GM23338 (cell line): ENCODE measurements at regions not wholly inside any gene's neighbourhood (a gene's known extent, or its start where the extent isn't known, plus 50 kb on each side); places are given as distances from the start of the nearest gene placed in this dataset.

ENCODE experiments used
- ATAC-seq: fragments of 200-7000 bp; cut with Tn5 transposase; 3 replicates; pipeline ENCODE4 v1.9.1; 2020
- DNase-seq: peaks from one replicate; pipeline ENCODE4 v3.0.0-alpha.2; 2015; ENCODE audit warnings: low spot score
- H2AFZ ChIP-seq: fragments of 200-600 bp; sonication (generic); 2 replicates; pipeline ENCODE4 v1.8.0; 2016; ENCODE audit warnings: antibody characterized with exemption, mild to moderate bottlenecking, moderate library complexity
- H3F3A ChIP-seq: fragments of 200-600 bp; sonication (generic); replicated peaks from 2 replicates; pipeline ENCODE4 v1.8.0; 2017; ENCODE audit warnings: antibody characterized with exemption, mixed run types, low read depth
- H3K27ac ChIP-seq: fragments of 200-600 bp; sonication (generic); 2 replicates; pipeline ENCODE4 v1.6.1; 2016; ENCODE audit warnings: low read depth
- H3K27me3 ChIP-seq: fragments of 200-600 bp; sonication (generic); 2 replicates; pipeline ENCODE4 v1.8.0; 2016; ENCODE audit warnings: mild to moderate bottlenecking, mixed run types, moderate library complexity; ENCODE audit not compliant: insufficient read depth
- H3K36me3 ChIP-seq: fragments of 200-600 bp; sonication (generic); 2 replicates; pipeline ENCODE4 v1.8.0; 2016; ENCODE audit warnings: mild to moderate bottlenecking; ENCODE audit not compliant: insufficient read depth
- H3K4me1 ChIP-seq: fragments of 200-600 bp; sonication (generic); 2 replicates; pipeline ENCODE4 v1.8.0; 2016; ENCODE audit warnings: mild to moderate bottlenecking, moderate library complexity; ENCODE audit not compliant: insufficient read depth
- H3K4me2 ChIP-seq: fragments of 200-600 bp; sonication (generic); 2 replicates; pipeline ENCODE4 v1.7.1; 2017; ENCODE audit warnings: mixed run types
- H3K4me3 ChIP-seq: fragments of 200-600 bp; sonication (generic); 2 replicates; pipeline ENCODE4 v1.6.1; 2016; ENCODE audit warnings: mixed run types
- H3K79me2 ChIP-seq: fragments of 200-600 bp; sonication (generic); replicated peaks from 2 replicates; pipeline ENCODE4 v1.8.0; 2017; ENCODE audit warnings: mild to moderate bottlenecking; ENCODE audit not compliant: insufficient read depth
- H3K9me2 ChIP-seq: fragments of 200-600 bp; sonication (generic); 2 replicates; pipeline ENCODE4 v1.8.0; 2017; ENCODE audit not compliant: insufficient read depth
- H4K20me1 ChIP-seq: fragments of 200-600 bp; sonication (generic); replicated peaks from 2 replicates; pipeline ENCODE4 v1.8.0; 2017; ENCODE audit warnings: mild to moderate bottlenecking; ENCODE audit not compliant: insufficient read depth
- H3K27ac Mint-ChIP-seq: 2 replicates; pipeline ENCODE4 v1.8.0; 2020; ENCODE audit warnings: inconsistent platforms, mild to moderate bottlenecking, moderate library complexity, mixed read lengths
- H3K27me3 Mint-ChIP-seq: 3 replicates; pipeline ENCODE4 v1.8.0; 2022; ENCODE audit warnings: low read depth, mild to moderate bottlenecking, moderate library complexity, mixed read lengths, inconsistent platforms; ENCODE audit not compliant: insufficient read depth, poor library complexity
- H3K36me3 Mint-ChIP-seq: 3 replicates; pipeline ENCODE4 v1.8.0; 2021; ENCODE audit warnings: low read depth, mild to moderate bottlenecking, inconsistent platforms, moderate library complexity, mixed read lengths
- H3K4me1 Mint-ChIP-seq: 3 replicates; pipeline ENCODE4 v1.8.0; 2020; ENCODE audit warnings: mild to moderate bottlenecking, inconsistent platforms, mixed read lengths
- H3K4me3 Mint-ChIP-seq: 3 replicates; pipeline ENCODE4 v1.8.0; 2021; ENCODE audit warnings: moderate library complexity, mild to moderate bottlenecking, inconsistent platforms, mixed read lengths
- H3K9me3 Mint-ChIP-seq: 3 replicates; pipeline ENCODE4 v1.8.0; 2020; ENCODE audit warnings: moderate library complexity, mild to moderate bottlenecking, inconsistent platforms, mixed read lengths
- CREB1 ChIP-seq: fragments of 250-450 bp; sonication (Bioruptor Pico); IDR thresholded peaks from 2 replicates; pipeline ENCODE4 v1.5.0; 2020; ENCODE audit warnings: low read depth, mild to moderate bottlenecking, moderate library complexity
- ETS1 ChIP-seq: IDR thresholded peaks from 2 replicates; pipeline ENCODE4 v1.6.1; 2016; ENCODE audit warnings: antibody characterized with exemption
- EZH2 ChIP-seq: fragments of 200-600 bp; sonication (generic); IDR thresholded peaks from one replicate; pipeline ENCODE4 v1.8.0; 2017; ENCODE audit warnings: antibody characterized with exemption, mild to moderate bottlenecking, low read depth; ENCODE audit not compliant: unreplicated experiment
- EZH2phosphoT487 ChIP-seq: fragments of 200-600 bp; sonication (generic); IDR thresholded peaks from one replicate; pipeline ENCODE4 v1.8.1; 2018; ENCODE audit warnings: antibody characterized with exemption; ENCODE audit not compliant: unreplicated experiment
- JUNB ChIP-seq: IDR thresholded peaks from one replicate; pipeline ENCODE4 v1.6.1; 2016; ENCODE audit warnings: antibody characterized with exemption; ENCODE audit not compliant: unreplicated experiment
- NANOG ChIP-seq: IDR thresholded peaks from 2 replicates; pipeline ENCODE4 v1.6.1; 2016; ENCODE audit warnings: antibody characterized with exemption, borderline replicate concordance
- POLR2AphosphoS5 ChIP-seq: IDR thresholded peaks from 2 replicates; pipeline ENCODE4 v1.6.1; 2016; ENCODE audit warnings: antibody characterized with exemption, low read depth
- REST ChIP-seq: IDR thresholded peaks from one replicate; pipeline ENCODE4 v1.6.1; 2018; ENCODE audit warnings: antibody characterized with exemption; ENCODE audit not compliant: unreplicated experiment
- STAT1 ChIP-seq: IDR thresholded peaks from one replicate; pipeline ENCODE4 v1.6.1; 2016; ENCODE audit warnings: antibody characterized with exemption; ENCODE audit not compliant: unreplicated experiment
- ZNF114 ChIP-seq: fragments of 250-450 bp; sonication (Bioruptor Pico); IDR thresholded peaks from 2 replicates; pipeline ENCODE4 v1.5.0; 2020; ENCODE audit warnings: mild to moderate bottlenecking, moderate library complexity
- ZNF331 ChIP-seq: fragments of 250-450 bp; sonication (Bioruptor Pico); IDR thresholded peaks from 2 replicates; pipeline ENCODE4 v1.5.0; 2020; ENCODE audit warnings: low read depth, mild to moderate bottlenecking, moderate library complexity
- TF ChIP-seq, protein P1 (sequence below): fragments of 250-450 bp; sonication (Bioruptor Pico); IDR thresholded peaks from 2 replicates; pipeline ENCODE4 v1.5.0; 2020; ENCODE audit warnings: mild to moderate bottlenecking, moderate library complexity
- TF ChIP-seq, protein P2 (sequence below), 2 experiments: fragments of 200-600 bp in 1 of 2; sonication (generic) in 1 of 2; conservative IDR thresholded peaks; 2 replicates each; pipeline versions ENCODE4 v1.5.1 to v1.6.1; 2016 to 2017; ENCODE audit warnings: antibody characterized with exemption in 2 of 2, low read depth in 2 of 2, mild to moderate bottlenecking in 2 of 2, moderate library complexity in 1 of 2

DNA sequence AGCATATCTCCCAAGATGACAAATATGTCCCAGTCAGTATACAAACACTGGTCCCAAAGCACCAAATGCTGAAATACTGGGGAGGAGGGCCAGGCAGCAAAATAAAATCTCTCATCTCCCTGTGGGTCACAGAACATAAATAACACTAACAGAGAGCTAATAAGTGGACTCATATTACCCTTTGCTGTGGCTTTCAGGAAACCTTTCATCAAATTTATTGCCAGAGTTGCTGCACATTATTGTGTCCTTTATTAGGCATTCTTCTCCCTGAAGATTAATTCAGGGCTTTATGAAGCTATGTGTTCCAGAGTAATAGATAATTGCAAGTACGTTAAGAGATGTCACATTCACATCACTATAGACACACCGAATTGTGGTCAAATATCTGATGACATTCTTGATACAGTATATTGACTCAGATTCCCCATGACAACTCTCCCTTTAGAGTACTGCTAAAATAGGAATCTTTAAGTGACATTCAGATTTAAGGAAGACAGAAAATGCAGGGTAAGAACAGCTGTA is 124.1 kb upstream of the PRR32 start:
- ATAC-seq: no peak
- no peaks in the 10 kb centered on the region for H3K4me1 ChIP-seq
- no peaks in the 10 kb centered on the region for H3K9me3 Mint-ChIP-seq

More for the DNA sequence above, 124.1 kb upstream of the PRR32 start:
- TF ChIP-seq POLR2AphosphoS5 (no peak), EZH2phosphoT487 (no peak), JUNB (no peak), STAT1 (no peak), CREB1 (CRISPR knock-in tag) (no peak), ZNF331 (no peak), ZNF114 (CRISPR knock-in tag) (no peak), NANOG (no peak), REST (no peak), EZH2 (no peak), ETS1 (no peak)
- TF ChIP-seq, protein P1, sequence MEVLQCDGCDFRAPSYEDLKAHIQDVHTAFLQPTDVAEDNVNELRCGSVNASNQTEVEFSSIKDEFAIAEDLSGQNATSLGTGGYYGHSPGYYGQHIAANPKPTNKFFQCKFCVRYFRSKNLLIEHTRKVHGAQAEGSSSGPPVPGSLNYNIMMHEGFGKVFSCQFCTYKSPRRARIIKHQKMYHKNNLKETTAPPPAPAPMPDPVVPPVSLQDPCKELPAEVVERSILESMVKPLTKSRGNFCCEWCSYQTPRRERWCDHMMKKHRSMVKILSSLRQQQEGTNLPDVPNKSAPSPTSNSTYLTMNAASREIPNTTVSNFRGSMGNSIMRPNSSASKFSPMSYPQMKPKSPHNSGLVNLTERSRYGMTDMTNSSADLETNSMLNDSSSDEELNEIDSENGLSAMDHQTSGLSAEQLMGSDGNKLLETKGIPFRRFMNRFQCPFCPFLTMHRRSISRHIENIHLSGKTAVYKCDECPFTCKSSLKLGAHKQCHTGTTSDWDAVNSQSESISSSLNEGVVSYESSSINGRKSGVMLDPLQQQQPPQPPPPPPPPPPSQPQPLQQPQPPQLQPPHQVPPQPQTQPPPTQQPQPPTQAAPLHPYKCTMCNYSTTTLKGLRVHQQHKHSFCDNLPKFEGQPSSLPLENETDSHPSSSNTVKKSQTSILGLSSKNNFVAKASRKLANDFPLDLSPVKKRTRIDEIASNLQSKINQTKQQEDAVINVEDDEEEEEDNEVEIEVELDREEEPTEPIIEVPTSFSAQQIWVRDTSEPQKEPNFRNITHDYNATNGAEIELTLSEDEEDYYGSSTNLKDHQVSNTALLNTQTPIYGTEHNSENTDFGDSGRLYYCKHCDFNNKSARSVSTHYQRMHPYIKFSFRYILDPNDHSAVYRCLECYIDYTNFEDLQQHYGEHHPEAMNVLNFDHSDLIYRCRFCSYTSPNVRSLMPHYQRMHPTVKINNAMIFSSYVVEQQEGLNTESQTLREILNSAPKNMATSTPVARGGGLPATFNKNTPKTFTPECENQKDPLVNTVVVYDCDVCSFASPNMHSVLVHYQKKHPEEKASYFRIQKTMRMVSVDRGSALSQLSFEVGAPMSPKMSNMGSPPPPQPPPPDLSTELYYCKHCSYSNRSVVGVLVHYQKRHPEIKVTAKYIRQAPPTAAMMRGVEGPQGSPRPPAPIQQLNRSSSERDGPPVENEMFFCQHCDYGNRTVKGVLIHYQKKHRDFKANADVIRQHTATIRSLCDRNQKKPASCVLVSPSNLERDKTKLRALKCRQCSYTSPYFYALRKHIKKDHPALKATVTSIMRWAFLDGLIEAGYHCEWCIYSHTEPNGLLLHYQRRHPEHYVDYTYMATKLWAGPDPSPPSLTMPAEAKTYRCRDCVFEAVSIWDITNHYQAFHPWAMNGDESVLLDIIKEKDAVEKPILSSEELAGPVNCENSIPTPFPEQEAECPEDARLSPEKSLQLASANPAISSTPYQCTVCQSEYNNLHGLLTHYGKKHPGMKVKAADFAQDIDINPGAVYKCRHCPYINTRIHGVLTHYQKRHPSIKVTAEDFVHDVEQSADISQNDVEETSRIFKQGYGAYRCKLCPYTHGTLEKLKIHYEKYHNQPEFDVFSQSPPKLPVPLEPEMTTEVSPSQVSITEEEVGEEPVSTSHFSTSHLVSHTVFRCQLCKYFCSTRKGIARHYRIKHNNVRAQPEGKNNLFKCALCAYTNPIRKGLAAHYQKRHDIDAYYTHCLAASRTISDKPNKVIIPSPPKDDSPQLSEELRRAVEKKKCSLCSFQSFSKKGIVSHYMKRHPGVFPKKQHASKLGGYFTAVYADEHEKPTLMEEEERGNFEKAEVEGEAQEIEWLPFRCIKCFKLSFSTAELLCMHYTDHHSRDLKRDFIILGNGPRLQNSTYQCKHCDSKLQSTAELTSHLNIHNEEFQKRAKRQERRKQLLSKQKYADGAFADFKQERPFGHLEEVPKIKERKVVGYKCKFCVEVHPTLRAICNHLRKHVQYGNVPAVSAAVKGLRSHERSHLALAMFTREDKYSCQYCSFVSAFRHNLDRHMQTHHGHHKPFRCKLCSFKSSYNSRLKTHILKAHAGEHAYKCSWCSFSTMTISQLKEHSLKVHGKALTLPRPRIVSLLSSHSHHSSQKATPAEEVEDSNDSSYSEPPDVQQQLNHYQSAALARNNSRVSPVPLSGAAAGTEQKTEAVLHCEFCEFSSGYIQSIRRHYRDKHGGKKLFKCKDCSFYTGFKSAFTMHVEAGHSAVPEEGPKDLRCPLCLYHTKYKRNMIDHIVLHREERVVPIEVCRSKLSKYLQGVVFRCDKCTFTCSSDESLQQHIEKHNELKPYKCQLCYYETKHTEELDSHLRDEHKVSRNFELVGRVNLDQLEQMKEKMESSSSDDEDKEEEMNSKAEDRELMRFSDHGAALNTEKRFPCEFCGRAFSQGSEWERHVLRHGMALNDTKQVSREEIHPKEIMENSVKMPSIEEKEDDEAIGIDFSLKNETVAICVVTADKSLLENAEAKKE: no peak
- TF ChIP-seq, protein P2, sequence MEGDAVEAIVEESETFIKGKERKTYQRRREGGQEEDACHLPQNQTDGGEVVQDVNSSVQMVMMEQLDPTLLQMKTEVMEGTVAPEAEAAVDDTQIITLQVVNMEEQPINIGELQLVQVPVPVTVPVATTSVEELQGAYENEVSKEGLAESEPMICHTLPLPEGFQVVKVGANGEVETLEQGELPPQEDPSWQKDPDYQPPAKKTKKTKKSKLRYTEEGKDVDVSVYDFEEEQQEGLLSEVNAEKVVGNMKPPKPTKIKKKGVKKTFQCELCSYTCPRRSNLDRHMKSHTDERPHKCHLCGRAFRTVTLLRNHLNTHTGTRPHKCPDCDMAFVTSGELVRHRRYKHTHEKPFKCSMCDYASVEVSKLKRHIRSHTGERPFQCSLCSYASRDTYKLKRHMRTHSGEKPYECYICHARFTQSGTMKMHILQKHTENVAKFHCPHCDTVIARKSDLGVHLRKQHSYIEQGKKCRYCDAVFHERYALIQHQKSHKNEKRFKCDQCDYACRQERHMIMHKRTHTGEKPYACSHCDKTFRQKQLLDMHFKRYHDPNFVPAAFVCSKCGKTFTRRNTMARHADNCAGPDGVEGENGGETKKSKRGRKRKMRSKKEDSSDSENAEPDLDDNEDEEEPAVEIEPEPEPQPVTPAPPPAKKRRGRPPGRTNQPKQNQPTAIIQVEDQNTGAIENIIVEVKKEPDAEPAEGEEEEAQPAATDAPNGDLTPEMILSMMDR (conservative IDR thresholded peaks at IDR 0.05; ENCODE audit: low read depth in 2 of 2): no peak
- H3F3A ChIP-seq: no peaks in the 10 kb centered on the region
- no peak for DNase-seq
- H3K27ac ChIP-seq: no peak overlapping the region
- no peaks in the 10 kb centered on the region for H4K20me1 ChIP-seq
- no peak overlapping the region for H3K4me2 ChIP-seq
- H3K36me3 ChIP-seq: no peaks in the 10 kb centered on the region
- Mint-ChIP-seq H3K27me3 (no peaks in the 10 kb centered on the region), H3K27ac (no peak overlapping the region), H3K36me3 (no peaks in the 10 kb centered on the region), H3K4me3 (no peak overlapping the region), H3K4me1 (no peaks in the 10 kb centered on the region)
- H3K9me2 ChIP-seq: no peaks in the 10 kb centered on the region
- H3K27me3 ChIP-seq: no peaks in the 10 kb centered on the region
- no peaks in the 10 kb centered on the region for H3K79me2 ChIP-seq
- H3K4me3 ChIP-seq: no peak overlapping the region
- H2AFZ ChIP-seq: no peak overlapping the region
